WTC11 (cell line): ENCODE measurements at regions not wholly inside any gene's neighbourhood (a gene's known extent, or its start where the extent isn't known, plus 50 kb on each side); places are given as distances from the start of the nearest gene placed in this dataset.

ENCODE experiments used
- ATAC-seq: fragments of 200-7000 bp; cut with Tn5 transposase; 2 replicates; pipeline ENCODE4 v1.10.0; 2021; ENCODE audit warnings: mild to moderate bottlenecking, moderate library complexity
- CTCF ChIA-PET: fragments of 300-600 bp; sonication (Branson Sonifier 250); formaldehyde crosslinking; loops from one replicate; lab custom pipeline; 2021; ENCODE audit warnings: antibody characterized with exemption; lab: Charles Lee
- POLR2A ChIA-PET: fragments of 350-600 bp; sonication (Branson Sonifier 250); formaldehyde crosslinking; loops from one replicate; lab custom pipeline; 2021; ENCODE audit warnings: antibody characterized with exemption; lab: Charles Lee
- DNase-seq: peaks from one replicate; pipeline ENCODE4 v3.0.0; 2021; ENCODE audit warnings: low spot score
- H3K27ac Mint-ChIP-seq: 2 replicates; pipeline ENCODE4 v1.8.0; 2021; ENCODE audit warnings: mixed read lengths
- H3K27me3 Mint-ChIP-seq: 2 replicates; pipeline ENCODE4 v1.8.0; 2021; ENCODE audit warnings: low read depth, mild to moderate bottlenecking, moderate library complexity, mixed read lengths
- H3K36me3 Mint-ChIP-seq: 2 replicates; pipeline ENCODE4 v1.8.0; 2021; ENCODE audit warnings: mixed read lengths
- H3K4me1 Mint-ChIP-seq: 2 replicates; pipeline ENCODE4 v1.8.0; 2022; ENCODE audit warnings: mixed read lengths
- H3K4me3 Mint-ChIP-seq: 2 replicates; pipeline ENCODE4 v1.8.0; 2021; ENCODE audit warnings: mild to moderate bottlenecking, moderate library complexity, mixed read lengths
- H3K9me3 Mint-ChIP-seq: 2 replicates; pipeline ENCODE4 v1.8.0; 2021; ENCODE audit warnings: mixed read lengths
- AFF4 ChIP-seq: sonication (generic); formaldehyde crosslinking; IDR thresholded peaks from 2 replicates; pipeline ENCODE4 v1.8.1; 2023; ENCODE audit warnings: mild to moderate bottlenecking, missing genetic modification reagents, borderline replicate concordance
- AR ChIP-seq: fragments of 250-450 bp; sonication (Bioruptor Pico); IDR thresholded peaks from 2 replicates; pipeline ENCODE4 v1.9.0; 2021; ENCODE audit warnings: mild to moderate bottlenecking
- ATF3 ChIP-seq: sonication (generic); formaldehyde crosslinking; conservative IDR thresholded peaks from 2 replicates; pipeline ENCODE4 v1.8.1; 2022; ENCODE audit warnings: mild to moderate bottlenecking, missing genetic modification reagents
- CREB1 ChIP-seq: sonication (generic); formaldehyde crosslinking; IDR thresholded peaks from 2 replicates; pipeline ENCODE4 v1.8.0; 2023; ENCODE audit warnings: mild to moderate bottlenecking, missing genetic modification reagents
- CREM ChIP-seq: sonication (generic); formaldehyde crosslinking; IDR thresholded peaks from 2 replicates; pipeline ENCODE4 v1.8.1; 2022; ENCODE audit warnings: mild to moderate bottlenecking, missing genetic modification reagents, moderate library complexity
- ELF4 ChIP-seq: sonication (generic); formaldehyde crosslinking; IDR thresholded peaks from 2 replicates; pipeline ENCODE4 v1.8.1; 2022; ENCODE audit warnings: low read depth, mild to moderate bottlenecking, moderate library complexity, missing genetic modification reagents
- EMX1 ChIP-seq: fragments of 250-450 bp; sonication (Bioruptor Pico); IDR thresholded peaks from 2 replicates; pipeline ENCODE4 v1.8.0; 2021; ENCODE audit warnings: mild to moderate bottlenecking
- GABPB1 ChIP-seq: sonication (generic); formaldehyde crosslinking; IDR thresholded peaks from 2 replicates; pipeline ENCODE4 v1.8.1; 2023; ENCODE audit warnings: mild to moderate bottlenecking, missing genetic modification reagents
- IRF1 ChIP-seq: sonication (generic); formaldehyde crosslinking; IDR thresholded peaks from 2 replicates; pipeline ENCODE4 v1.8.0; 2023; ENCODE audit warnings: missing genetic modification reagents
- MLX ChIP-seq: sonication (generic); formaldehyde crosslinking; IDR thresholded peaks from 2 replicates; pipeline ENCODE4 v1.8.1; 2023; ENCODE audit warnings: mild to moderate bottlenecking, missing genetic modification reagents, moderate library complexity
- OVOL2 ChIP-seq: fragments of 250-450 bp; sonication (Bioruptor Pico); IDR thresholded peaks from 2 replicates; pipeline ENCODE4 v1.9.0; 2021; ENCODE audit warnings: mild to moderate bottlenecking, borderline replicate concordance
- PREB ChIP-seq: sonication (generic); formaldehyde crosslinking; IDR thresholded peaks from 2 replicates; pipeline ENCODE4 v1.8.1; 2022; ENCODE audit warnings: mild to moderate bottlenecking, missing genetic modification reagents, moderate library complexity, borderline replicate concordance
- STAT6 ChIP-seq: sonication (generic); formaldehyde crosslinking; conservative IDR thresholded peaks from 2 replicates; pipeline ENCODE4 v1.8.1; 2023; ENCODE audit warnings: mild to moderate bottlenecking, low read depth, missing genetic modification reagents, moderate library complexity
- ZNF317 ChIP-seq: sonication (generic); formaldehyde crosslinking; IDR thresholded peaks from 2 replicates; pipeline ENCODE4 v1.8.1; 2023; ENCODE audit warnings: low read depth, mild to moderate bottlenecking, moderate library complexity, missing genetic modification reagents, borderline replicate concordance
- ZNF425 ChIP-seq: fragments of 250-450 bp; sonication (Bioruptor Pico); conservative IDR thresholded peaks from 2 replicates; pipeline ENCODE4 v1.9.0; 2021; ENCODE audit warnings: mild to moderate bottlenecking

GRCh38 chr18:47709556-47709955 is 220.9 kb downstream of the SMAD2 start:
- Mint-ChIP-seq H3K4me3 (no peak overlapping the region), H3K27ac (no peak overlapping the region), H3K4me1 (no peaks in the 10 kb centered on the region), H3K27me3 (no peaks in the 10 kb centered on the region; the same call in 1 of the 2 replicates), H3K36me3 (no peaks in the 10 kb centered on the region), H3K9me3 (no peaks in the 10 kb centered on the region)
- DNase-seq (no peak), ATAC-seq (no peak)
- POLR2A ChIA-PET, result no interaction called here
- CTCF ChIA-PET, result no interaction called here
- no peak for TF ChIP-seq ZNF425
- TF ChIP-seq CREM (CRISPR knock-in tag), result no peak
- TF ChIP-seq ATF3, result no peak

GRCh38 chr18:47708206-47708605 is 222.3 kb downstream of the SMAD2 start:
- no peaks in the 10 kb centered on the region; the same call in 1 of the 2 replicates for H3K27me3 Mint-ChIP-seq
- H3K27ac Mint-ChIP-seq, result no peak overlapping the region
- ChIA-PET CTCF (no interaction called here), POLR2A (no interaction called here)
- no peaks in the 10 kb centered on the region for H3K9me3 Mint-ChIP-seq
- ATAC-seq (no peak), DNase-seq (no peak)
- TF ChIP-seq MLX (no peak), IRF1 (CRISPR knock-in tag) (no peak), ZNF317 (CRISPR knock-in tag) (no peak), STAT6 (CRISPR knock-in tag) (no peak), OVOL2 (CRISPR knock-in tag) (no peak), AR (CRISPR knock-in tag) (no peak), PREB (CRISPR knock-in tag) (no peak)
- no peaks in the 10 kb centered on the region for H3K36me3 Mint-ChIP-seq
- no peaks in the 10 kb centered on the region for H3K4me1 Mint-ChIP-seq
- H3K4me3 Mint-ChIP-seq, result no peak overlapping the region

GRCh38 chr18:47701134-47701533 is 229.3 kb downstream of the SMAD2 start:
- Mint-ChIP-seq H3K27ac (no peak overlapping the region), H3K4me3 (no peak overlapping the region), H3K9me3 (no peaks in the 10 kb centered on the region), H3K27me3 (peaks cover 3% of the 10 kb centered on the region), H3K36me3 (no peaks in the 10 kb centered on the region), H3K4me1 (no peaks in the 10 kb centered on the region)
- no peak for ATAC-seq
- DNase-seq, result no peak
- ChIA-PET POLR2A (no interaction called here), CTCF (interaction anchor here (1.2 kb wide), 1 partner anchor 303 kb away, joined by 3 read pairs; no protein-coding TSS in a partner anchor)
- TF ChIP-seq CREB1 (CRISPR knock-in tag) (no peak), AFF4 (CRISPR knock-in tag) (no peak), GABPB1 (CRISPR knock-in tag) (no peak), EMX1 (no peak), ELF4 (CRISPR knock-in tag) (no peak)
